HG03469 (cell line): ENCODE measurements at regions not wholly inside any gene's neighbourhood (a gene's known extent, or its start where the extent isn't known, plus 50 kb on each side); places are given as distances from the start of the nearest gene placed in this dataset.

Experiments used
- ATAC-seq: cut with Tn5 transposase; IDR thresholded peaks from one replicate; pipeline ENCODE4 v1.9.1; 2021; ENCODE audit warnings: mild to moderate bottlenecking, moderate library complexity, moderate number of reproducible peaks; ENCODE audit not compliant: unreplicated experiment

DNA sequence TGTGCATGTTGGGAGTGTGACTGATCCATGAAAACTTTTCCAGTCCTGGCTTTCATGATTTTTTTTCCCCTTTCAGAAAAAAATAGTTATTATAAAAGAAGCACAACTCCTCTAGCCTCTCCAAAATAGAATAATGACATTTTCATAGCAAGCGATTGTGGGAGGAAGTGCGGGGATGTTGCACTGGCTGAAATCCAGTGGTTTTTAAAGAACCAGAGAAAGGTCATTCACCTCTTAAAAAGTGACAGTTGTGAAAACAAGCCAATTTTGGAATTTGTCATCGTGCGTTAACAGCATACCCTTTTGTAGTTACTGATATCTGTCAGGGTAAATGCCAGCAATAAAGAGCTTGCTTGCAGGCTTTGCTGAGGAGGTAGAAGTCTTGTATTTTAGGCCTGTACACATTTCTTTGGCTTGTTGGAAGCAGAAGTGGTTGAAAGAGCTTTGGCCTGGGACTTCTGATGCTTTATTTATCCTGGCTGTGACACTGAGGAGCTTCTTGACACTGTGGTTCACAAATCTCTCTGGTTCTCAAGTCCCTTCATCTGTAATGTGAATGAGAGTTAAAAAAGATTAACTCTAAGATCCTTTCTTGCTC lies 545.9 kb downstream of the REEP3 start:
- no peak for ATAC-seq

DNA sequence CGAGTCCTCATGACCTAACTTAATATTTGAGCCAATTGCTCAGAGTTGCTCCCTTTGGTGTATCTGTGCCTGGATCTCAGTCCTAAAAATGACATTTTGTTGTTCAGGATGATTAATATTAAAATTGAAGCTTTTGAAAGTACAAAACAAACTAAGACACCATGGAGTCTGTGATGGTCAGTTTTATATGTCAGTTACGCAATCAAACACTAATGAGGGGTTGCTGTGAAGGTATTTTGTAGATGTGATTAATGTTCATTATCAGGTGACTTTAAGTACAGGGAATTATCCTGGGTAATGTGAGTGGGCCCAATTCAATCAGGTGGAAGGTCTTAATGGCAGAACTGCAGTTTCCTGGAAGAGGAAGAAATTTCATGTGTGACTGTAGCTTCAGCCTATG lies 546.7 kb downstream of the REEP3 start:
- no peak for ATAC-seq

DNA sequence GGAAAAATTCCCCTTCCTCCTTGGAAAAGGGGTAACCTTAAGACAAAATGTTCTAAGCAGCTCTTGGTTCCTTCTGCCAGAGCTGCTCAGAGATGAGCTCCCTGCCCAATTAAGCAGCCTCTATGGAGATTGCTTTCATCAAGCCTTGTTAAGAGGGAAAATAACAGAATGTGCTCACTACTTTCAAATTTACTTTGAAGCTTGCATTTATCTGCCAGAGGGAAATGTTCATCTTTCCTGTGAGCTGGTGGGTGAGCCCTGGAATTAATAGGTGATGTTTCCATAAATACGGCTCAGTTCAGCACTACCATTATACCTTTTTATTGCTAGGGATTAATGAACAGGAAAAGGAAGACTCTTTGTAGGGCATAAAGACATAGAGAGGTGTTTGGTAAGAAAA lies 549.0 kb downstream of the REEP3 start:
- no peak for ATAC-seq

GRCh38 chr10:64071218-64071617 lies 550.0 kb downstream of the REEP3 start:
- no peak for ATAC-seq

GRCh38 chr10:64075604-64076003 lies 554.4 kb downstream of the REEP3 start:
- ATAC-seq = no peak

GRCh38 chr10:64076322-64076940 lies 555.2 kb downstream of the REEP3 start:
- no peak for ATAC-seq

DNA sequence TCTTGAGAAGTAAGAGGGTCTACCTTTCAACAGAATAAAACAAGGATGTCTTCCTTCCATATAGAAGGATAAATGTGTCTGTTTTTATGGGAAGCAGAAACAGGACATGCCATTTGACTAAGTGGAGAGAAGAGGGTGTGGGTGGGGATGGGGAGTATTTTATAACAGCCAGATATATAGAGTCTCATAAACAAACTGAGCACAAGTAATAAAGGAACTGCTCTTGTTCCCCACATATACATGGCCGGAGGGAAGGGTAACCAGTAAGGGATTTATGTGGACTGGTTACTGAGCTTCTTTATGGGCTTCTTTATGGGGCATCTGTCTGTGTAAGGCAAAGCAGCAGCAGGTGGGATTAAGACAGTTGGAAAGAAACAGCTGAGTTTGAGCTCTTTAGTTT lies 558.1 kb downstream of the REEP3 start:
- ATAC-seq = no peak

DNA sequence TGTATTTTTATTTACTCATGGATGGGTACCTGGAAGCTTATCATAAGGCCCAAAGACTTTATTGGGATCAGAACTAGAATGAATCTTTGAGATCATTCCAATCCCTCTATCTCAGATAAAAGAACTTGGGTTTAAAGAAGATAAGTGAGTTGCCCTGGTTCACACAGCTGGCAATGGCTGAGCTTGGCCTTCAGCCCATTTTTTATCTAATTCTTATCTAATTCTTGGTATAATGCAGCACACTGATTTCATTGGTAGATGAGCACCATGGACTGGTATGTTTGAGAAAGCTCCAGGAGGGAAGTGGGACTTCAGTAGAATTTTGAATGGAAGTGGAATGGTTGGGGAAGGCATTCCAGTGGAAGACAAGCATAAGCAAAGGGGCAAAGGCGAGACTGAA lies 558.9 kb downstream of the REEP3 start:
- no peak for ATAC-seq

DNA sequence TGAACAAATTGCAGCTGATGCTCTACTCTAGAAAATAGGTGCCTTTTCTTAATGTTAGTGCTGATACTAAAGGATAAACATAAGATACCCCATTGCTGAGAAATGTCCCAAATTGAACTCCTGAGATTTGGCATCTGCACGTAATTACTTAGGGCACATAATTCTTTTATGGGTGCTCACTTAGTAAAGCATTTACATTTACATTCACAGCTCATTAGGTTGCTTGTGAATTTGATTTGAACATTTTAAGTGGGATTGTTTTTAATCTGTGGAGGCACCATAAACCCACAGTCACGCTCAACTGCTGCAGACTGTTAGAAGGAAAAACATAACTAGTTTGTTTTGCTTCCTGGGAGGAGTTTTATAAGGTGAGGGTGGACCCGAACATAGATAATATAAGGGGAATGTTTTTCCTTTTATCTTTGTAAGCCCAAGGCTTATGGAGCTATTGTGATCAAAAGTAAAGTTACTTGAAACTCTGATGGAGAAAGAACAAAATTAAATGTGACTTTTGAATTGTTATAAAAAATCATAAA lies 560.8 kb downstream of the REEP3 start:
- ATAC-seq = no peak

- ATAC-seq = no peak
Observed at GRCh38 chr10:64086083-64086767, 565.0 kb downstream of the REEP3 start.

GRCh38 chr10:64089648-64090047 lies 568.4 kb downstream of the REEP3 start:
- ATAC-seq = no peak

DNA sequence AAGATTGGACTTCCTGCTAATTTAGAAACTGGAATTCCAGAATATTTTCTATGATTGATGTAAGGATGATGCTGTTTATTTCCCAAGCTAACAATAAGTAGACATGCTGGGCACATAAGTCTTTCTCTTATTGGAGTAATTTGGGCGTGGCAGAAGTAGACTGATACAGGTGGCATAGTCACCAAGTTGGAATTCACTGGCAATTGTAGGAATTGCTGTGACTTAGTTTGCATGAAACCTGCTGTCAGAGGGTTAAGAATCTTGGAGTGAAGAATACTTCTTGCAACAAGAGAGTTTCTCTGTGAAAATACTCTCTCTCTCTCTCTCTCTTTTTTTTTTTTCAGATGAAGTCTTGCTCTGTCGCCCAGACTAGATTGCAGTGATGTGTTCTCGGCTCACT lies 569.7 kb downstream of the REEP3 start:
- ATAC-seq = no peak

DNA sequence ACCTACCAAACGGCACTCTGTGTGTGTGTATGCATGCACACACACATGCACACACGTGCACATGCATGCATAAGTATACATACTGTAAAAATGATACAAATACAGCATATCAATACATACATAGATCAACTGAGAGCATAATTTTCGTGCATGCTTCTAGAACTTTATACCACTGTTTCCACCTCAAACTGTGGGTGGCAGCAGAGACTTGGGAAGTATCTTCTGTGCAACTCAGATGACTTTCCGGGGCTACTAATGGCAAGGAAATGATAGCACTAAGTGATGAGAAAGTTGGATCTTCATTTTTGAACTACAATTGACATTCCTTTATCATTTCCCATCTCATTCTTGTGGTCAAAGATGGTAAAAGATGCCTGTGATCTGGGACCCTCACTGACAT lies 570.7 kb downstream of the REEP3 start:
- ATAC-seq = no peak

DNA sequence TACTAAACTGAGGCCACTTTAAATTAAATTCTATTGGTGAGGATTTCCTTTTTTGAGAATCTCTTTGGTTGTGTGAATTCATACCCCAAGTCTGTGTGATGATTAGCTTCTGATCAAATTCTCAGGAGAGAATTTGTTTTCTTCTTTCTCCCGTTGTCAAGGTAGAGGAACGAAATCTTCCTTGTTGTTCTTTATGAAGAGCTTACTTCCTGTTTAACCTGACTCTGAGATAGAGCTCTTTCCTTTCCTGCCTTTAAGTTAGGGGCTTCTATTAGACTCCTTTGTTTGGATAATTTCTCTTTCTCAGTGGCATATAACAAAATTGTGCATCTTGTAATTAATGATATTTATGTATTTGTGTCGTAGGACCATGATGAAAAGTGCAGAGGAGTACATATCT lies 572.1 kb downstream of the REEP3 start:
- ATAC-seq = no peak

- no peak for ATAC-seq
Observed at GRCh38 chr10:64093946-64094535, 572.8 kb downstream of the REEP3 start.

DNA sequence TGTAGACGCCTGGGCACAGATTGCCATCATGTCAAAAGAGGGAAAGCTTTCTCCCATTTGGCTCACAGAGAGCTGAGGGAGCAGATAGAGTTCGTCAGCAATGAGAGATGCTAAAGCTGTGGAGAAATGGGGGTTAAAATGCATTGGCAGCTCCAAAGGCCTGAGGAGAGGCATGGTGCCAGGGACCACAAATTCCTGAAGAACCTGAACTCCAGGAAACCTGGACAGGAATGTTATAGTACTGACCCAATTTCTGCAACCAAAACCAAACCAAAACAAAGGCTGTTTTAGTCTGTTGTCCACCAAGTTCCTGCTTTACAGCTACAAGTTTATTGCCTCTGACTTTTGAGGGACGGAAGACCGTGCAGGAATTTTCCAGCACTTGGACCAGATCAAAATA lies 575.7 kb downstream of the REEP3 start:
- ATAC-seq = no peak

- no peak for ATAC-seq
Observed at GRCh38 chr10:64097391-64098122, 576.4 kb downstream of the REEP3 start.

- no peak for ATAC-seq
Observed at GRCh38 chr10:64098994-64099393, 577.8 kb downstream of the REEP3 start.

- no peak for ATAC-seq
Observed at GRCh38 chr10:64101606-64102263, 580.5 kb downstream of the REEP3 start.

DNA sequence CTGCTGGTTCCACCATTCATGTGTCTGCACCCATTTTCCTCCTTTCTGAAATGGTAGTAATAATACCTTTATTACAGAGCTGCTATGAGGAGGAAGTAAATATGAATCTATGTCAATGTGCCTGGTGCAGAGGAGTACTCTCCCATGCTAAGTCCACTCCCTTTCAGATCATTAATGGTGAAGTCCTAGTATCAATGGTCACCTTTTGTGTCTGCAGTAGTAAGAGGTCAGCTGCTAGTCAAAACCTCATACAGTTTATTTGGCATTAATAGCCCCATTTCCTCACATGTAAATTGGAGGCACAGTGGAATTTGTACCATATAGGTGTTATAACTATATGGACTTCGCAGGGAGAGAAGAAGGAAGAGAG lies 581.0 kb downstream of the REEP3 start:
- ATAC-seq = no peak

- no peak for ATAC-seq
Observed at GRCh38 chr10:64102916-64103315, 581.7 kb downstream of the REEP3 start.
